GM18951 (cell line): ENCODE measurements at regions not wholly inside any gene's neighbourhood (a gene's known extent, or its start where the extent isn't known, plus 50 kb on each side); places are given as distances from the start of the nearest gene placed in this dataset.

Experiments
- POLR2A ChIP-seq: IDR thresholded peaks from 4 replicates; pipeline ENCODE4 v1.6.1; 2011; ENCODE audit warnings: mild to moderate bottlenecking; ENCODE audit not compliant: insufficient read length, insufficient read depth; ENCODE audit errors: extremely low read depth
- in situ Hi-C: fragments of 300-500 bp; cut with MboI; formaldehyde crosslinking; loops from one replicate; pipeline ENCODE4 v1.12.0; 2022; ENCODE audit warnings: low sequenced_read_pairs, mixed read lengths, inconsistent platforms; ENCODE audit not compliant: unreplicated experiment

- in situ Hi-C loops, result no loop called here
- TF ChIP-seq POLR2A, result no peak
Observed at GRCh38 chr13:85427416-85427815, 371.8 kb downstream of the SLITRK6 start.

- in situ Hi-C loops, result no loop called here
- TF ChIP-seq POLR2A, result no peak
Observed at GRCh38 chr13:85420136-85420535, 379.1 kb downstream of the SLITRK6 start.

GRCh38 chr13:85419611-85420010 lies 379.6 kb downstream of the SLITRK6 start:
- in situ Hi-C loops, result no loop called here
- no peak for TF ChIP-seq POLR2A

GRCh38 chr13:85417807-85418206 lies 381.4 kb downstream of the SLITRK6 start:
- in situ Hi-C loops, result no loop called here
- TF ChIP-seq POLR2A, result no peak

- no peak for TF ChIP-seq POLR2A
- in situ Hi-C loops, result no loop called here
Observed at GRCh38 chr13:85413664-85414063, 385.6 kb downstream of the SLITRK6 start.

GRCh38 chr13:85412448-85412847 lies 386.8 kb downstream of the SLITRK6 start:
- no peak for TF ChIP-seq POLR2A
- in situ Hi-C loops, result no loop called here

GRCh38 chr13:85411591-85411990 lies 387.6 kb downstream of the SLITRK6 start:
- in situ Hi-C loops, result no loop called here
- no peak for TF ChIP-seq POLR2A

- no peak for TF ChIP-seq POLR2A
- in situ Hi-C loops, result no loop called here
Observed at GRCh38 chr13:85408415-85408814, 390.8 kb downstream of the SLITRK6 start.

GRCh38 chr13:85406269-85406975 lies 392.8 kb downstream of the SLITRK6 start:
- in situ Hi-C loops, result no loop called here
- no peak for TF ChIP-seq POLR2A

- in situ Hi-C loops, result no loop called here
Observed at GRCh38 chr13:85405316-85405897, 393.8 kb downstream of the SLITRK6 start.

GRCh38 chr13:85386424-85386823 lies 412.8 kb downstream of the SLITRK6 start:
- no peak for TF ChIP-seq POLR2A
- in situ Hi-C loops, result no loop called here

More at GRCh38 chr13:85405316-85405897, 393.8 kb downstream of the SLITRK6 start:
- TF ChIP-seq POLR2A, result no peak

- TF ChIP-seq POLR2A, result no peak
- in situ Hi-C loops, result no loop called here
Observed at GRCh38 chr13:85383291-85383690, 415.9 kb downstream of the SLITRK6 start.

GRCh38 chr13:85381082-85381481 lies 418.1 kb downstream of the SLITRK6 start:
- TF ChIP-seq POLR2A, result no peak
- in situ Hi-C loops, result no loop called here

- TF ChIP-seq POLR2A, result no peak
- in situ Hi-C loops, result no loop called here
Observed at GRCh38 chr13:85379991-85380390, 419.2 kb downstream of the SLITRK6 start.

- TF ChIP-seq POLR2A, result no peak
- in situ Hi-C loops, result no loop called here
Observed at GRCh38 chr13:85379433-85379832, 419.8 kb downstream of the SLITRK6 start.

- in situ Hi-C loops, result no loop called here
Observed at GRCh38 chr13:85377783-85378182, 421.4 kb downstream of the SLITRK6 start.

More at GRCh38 chr13:85377783-85378182, 421.4 kb downstream of the SLITRK6 start:
- TF ChIP-seq POLR2A, result no peak
